Prostate gland (tissue), 2 donors: ENCODE measurements at regions not wholly inside any gene's neighbourhood (a gene's known extent, or its start where the extent isn't known, plus 50 kb on each side); places are given as distances from the start of the nearest gene placed in this dataset.

Experiments used
- CTCF ChIP-seq, 4 experiments: fragments of 200-600 bp in 2 of 4; fragments of 450-650 bp in 2 of 4; sonication (generic) in 2 of 4; IDR thresholded peaks; 1 replicate in 3 of 4; 2 replicates in 1 of 4; pipeline ENCODE4 v1.5.1; 2016 to 2019; ENCODE audit warnings: antibody characterized with exemption in 4 of 4, mild to moderate bottlenecking in 2 of 4, moderate library complexity in 2 of 4
- POLR2A ChIP-seq: fragments of 450-650 bp; IDR thresholded peaks from one replicate; pipeline ENCODE4 v1.6.1; 2016; ENCODE audit warnings: antibody characterized with exemption, mild to moderate bottlenecking

DNA sequence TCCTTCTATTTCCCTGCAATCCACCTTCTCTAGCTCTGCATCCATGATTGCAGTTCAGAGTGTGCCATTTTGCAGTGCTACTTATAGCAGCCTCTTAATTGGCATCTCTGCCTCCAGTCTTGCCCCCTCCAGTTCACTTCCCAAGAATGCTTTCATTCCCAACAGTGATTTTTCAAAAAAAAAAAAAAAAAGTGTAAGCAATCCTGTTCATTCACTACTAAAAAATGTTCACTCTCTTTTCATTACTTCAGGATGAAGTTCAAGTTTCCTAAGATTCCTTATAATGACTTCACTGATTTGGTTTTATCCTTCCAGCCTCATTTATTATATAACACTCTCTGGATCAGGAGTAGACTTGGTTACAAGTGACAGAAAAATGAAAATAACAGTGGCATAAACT, 124.7 kb upstream of the LNX1 start:
- TF ChIP-seq POLR2A (no peak), CTCF (IDR thresholded peaks at IDR 0.05) (no peak)
